ENCODE measurements at regions not wholly inside any gene's neighbourhood (a gene's known extent, or its start where the extent isn't known, plus 50 kb on each side); places are given as distances from the start of the nearest gene placed in this dataset.

GRCh38 chr5:109917154-109917546 lies 227.4 kb downstream of the MAN2A1 start:
- DNase-seq: no peak

GRCh38 chr5:109917966-109918365 lies 228.2 kb downstream of the MAN2A1 start:
- DNase-seq: no peak

GRCh38 chr5:109920736-109921135 lies 231.0 kb downstream of the MAN2A1 start:
- no peak for DNase-seq

GRCh38 chr5:109921735-109922380 lies 232.1 kb downstream of the MAN2A1 start:
- no peak for DNase-seq

GRCh38 chr5:109922381-109922995 lies 232.8 kb downstream of the MAN2A1 start:
- no peak for DNase-seq

- DNase-seq: no peak
Measured at GRCh38 chr5:109923205-109923604, 233.5 kb downstream of the MAN2A1 start.

- no peak for DNase-seq
Measured at GRCh38 chr5:109924237-109925107, 234.7 kb downstream of the MAN2A1 start.

GRCh38 chr5:109927639-109928038 lies 237.9 kb downstream of the MAN2A1 start:
- DNase-seq: no peak

GRCh38 chr5:109928046-109928445 lies 238.3 kb downstream of the MAN2A1 start:
- no peak for DNase-seq

- DNase-seq: no peak
Measured at GRCh38 chr5:109928811-109929210, 239.1 kb downstream of the MAN2A1 start.

GRCh38 chr5:109929376-109929775 lies 239.6 kb downstream of the MAN2A1 start:
- no peak for DNase-seq

- DNase-seq: no peak
Measured at GRCh38 chr5:109929911-109930310, 240.2 kb downstream of the MAN2A1 start.

GRCh38 chr5:109931049-109931780 lies 241.5 kb downstream of the MAN2A1 start:
- DNase-seq: no peak

- no peak for DNase-seq
Measured at GRCh38 chr5:109935833-109936490, 246.2 kb downstream of the MAN2A1 start.

GRCh38 chr5:109936996-109937395 lies 247.3 kb downstream of the MAN2A1 start:
- no peak for DNase-seq

GRCh38 chr5:109937951-109938350 lies 248.2 kb downstream of the MAN2A1 start:
- no peak for DNase-seq

- DNase-seq: no peak
Measured at GRCh38 chr5:109938453-109938852, 248.7 kb downstream of the MAN2A1 start.

- no peak for DNase-seq
Measured at GRCh38 chr5:109939116-109939682, 249.5 kb downstream of the MAN2A1 start.

- DNase-seq: no peak
Measured at GRCh38 chr5:109942646-109943045, 252.9 kb downstream of the MAN2A1 start.

- DNase-seq: no peak
Measured at GRCh38 chr5:109943701-109944235, 254.0 kb downstream of the MAN2A1 start.

- DNase-seq: no peak
Measured at GRCh38 chr5:109944461-109944860, 254.7 kb downstream of the MAN2A1 start.

- DNase-seq: no peak
Measured at GRCh38 chr5:109945097-109945678, 255.5 kb downstream of the MAN2A1 start.
